ENCODE measurements at regions not wholly inside any gene's neighbourhood (a gene's known extent, or its start where the extent isn't known, plus 50 kb on each side); places are given as distances from the start of the nearest gene placed in this dataset.

- TF ChIP-seq CTCF (IDR thresholded peaks at IDR 0.05 in 4 of 5, conservative IDR thresholded peaks at IDR 0.05 in 1 of 5) = no peak
- no peak for TF ChIP-seq POLR2A (IDR thresholded peaks at IDR 0.05)
Observed at GRCh38 chr11:27217496-27217895, 145.5 kb downstream of the CCDC34 start.

All from gastrocnemius medialis (tissue), 4 donors.